GM19468 (cell line): ENCODE measurements at regions not wholly inside any gene's neighbourhood (a gene's known extent, or its start where the extent isn't known, plus 50 kb on each side); places are given as distances from the start of the nearest gene placed in this dataset.

Source experiments
- ATAC-seq: cut with Tn5 transposase; IDR thresholded peaks from one replicate; pipeline ENCODE4 v1.9.1; 2021; ENCODE audit warnings: mild to moderate bottlenecking, moderate library complexity, moderate number of reproducible peaks; ENCODE audit not compliant: unreplicated experiment; ENCODE audit errors: extremely low read depth

DNA sequence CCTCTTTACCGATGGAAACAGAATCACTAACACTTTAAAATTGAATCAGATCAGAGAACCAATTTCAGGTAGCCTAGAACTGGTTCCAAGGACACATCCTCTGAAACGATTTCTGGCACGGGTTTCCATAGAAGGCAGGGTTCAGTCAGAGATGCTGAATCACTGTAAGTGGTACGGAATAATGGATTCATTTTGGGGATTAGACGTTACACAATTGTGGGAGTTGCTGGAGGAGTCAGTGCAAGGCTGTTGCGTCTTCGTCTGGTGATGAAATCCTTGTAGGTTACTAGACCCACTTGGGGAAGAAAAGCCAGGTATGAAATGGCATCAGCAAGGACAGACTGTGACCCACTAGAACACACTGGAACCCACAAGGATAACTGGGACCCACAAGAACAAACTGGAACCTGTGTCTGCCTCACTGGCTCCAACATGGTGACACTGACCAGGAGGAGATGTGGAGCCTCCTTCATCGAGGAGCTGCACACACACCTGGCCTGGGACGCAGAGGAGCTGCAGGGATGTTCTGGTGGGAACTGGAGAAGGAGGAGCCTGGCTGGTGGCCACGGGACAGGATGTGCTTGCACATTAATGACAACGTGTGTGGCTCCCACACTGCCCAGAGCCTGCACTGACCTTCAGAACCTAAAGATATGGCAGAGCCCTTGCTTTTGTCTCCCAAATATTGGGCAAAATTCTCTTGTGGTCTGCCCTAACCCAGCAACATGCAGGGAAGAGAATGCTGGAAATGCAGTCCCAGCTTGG is 105.1 kb downstream of the TRAPPC11 start:
- no peak for ATAC-seq

DNA sequence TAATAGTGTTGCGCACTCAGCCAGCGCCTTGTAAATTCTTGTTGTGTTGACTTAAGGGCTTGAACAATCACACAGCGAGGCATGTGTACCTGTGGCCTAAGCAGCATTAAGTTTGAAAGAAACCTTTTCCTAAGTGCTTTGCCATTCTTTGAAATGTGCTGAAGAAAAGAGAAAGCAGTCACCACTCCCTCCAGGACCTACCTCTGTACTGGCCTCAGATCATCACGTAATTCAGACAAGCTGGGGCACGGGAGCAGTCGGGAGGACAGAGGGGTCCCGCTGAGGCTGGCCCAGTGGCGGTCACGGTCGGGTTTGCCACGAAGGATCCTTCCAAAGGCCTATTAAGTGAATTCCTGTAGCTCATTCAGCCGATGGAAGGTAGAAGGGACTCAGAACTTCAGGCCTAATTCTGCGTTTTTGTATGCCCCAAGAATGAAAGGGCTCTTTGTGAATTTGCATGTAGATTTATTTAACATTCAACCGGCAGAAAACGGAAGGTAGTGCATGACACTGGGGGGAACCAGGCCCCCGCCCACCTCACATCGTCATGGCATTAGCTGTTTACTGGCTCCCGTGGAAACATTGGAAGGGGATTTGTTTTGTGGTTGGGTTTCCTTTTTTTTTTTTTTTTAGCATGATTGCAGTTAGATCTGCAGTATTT is 106.3 kb downstream of the TRAPPC11 start:
- no peak for ATAC-seq

DNA sequence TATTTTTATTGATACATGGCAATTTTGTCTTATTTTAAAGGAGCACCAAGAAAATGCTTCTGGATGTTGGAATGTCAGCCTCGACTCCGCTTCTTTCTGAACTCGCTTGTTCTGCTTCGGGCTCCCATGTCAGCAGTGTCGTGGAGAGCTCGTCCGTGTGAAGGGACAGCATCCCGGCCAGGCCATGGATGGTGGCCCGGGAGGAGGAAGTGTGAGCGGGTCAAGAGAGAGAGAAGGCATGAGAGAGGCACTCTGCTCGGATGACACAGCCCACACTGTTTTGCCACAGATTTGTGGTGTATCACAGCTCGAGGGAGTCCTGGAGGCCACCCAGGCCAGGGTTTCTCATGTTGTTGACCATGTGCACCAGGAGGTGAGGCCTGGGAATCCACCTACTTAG is 107.0 kb downstream of the TRAPPC11 start:
- no peak for ATAC-seq

DNA sequence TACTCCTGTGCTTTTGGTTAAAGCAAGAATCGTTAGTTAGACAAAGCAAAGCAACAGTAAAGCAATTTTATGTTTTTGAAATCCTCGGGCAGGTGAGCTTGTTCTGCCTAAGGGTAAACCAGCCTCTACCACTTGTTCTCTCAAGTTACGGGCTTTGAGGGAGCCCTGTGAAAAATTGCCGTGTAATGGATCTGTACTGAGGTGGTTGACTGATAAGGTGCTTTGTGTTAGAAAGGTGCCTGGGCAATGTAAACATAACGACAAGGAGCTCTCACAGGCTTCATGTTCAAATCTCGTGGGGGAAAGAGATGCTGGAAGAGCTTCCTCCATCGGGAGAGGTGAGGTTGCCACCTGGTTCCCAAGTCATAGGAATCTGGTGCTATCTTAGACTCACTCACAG is 111.8 kb downstream of the TRAPPC11 start:
- ATAC-seq: no peak

DNA sequence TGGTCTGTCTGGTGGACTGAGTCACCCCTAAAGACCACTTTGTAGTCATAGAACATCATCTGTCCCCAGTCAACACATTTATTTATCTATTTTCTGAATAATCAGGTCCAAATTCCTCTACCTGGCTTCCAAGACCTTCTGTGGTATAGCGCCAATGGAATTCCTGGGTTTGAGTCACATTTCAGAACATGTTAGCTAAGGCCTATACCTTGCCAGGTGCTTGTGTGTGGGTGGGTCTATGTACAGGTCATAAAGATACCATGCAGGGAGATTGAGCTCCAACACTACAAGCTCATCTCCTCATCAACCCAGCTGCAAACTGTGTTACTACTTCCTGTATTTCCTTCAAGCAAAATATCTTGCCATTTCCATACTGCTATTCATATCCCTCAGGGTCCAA is 113.3 kb downstream of the TRAPPC11 start:
- no peak for ATAC-seq

DNA sequence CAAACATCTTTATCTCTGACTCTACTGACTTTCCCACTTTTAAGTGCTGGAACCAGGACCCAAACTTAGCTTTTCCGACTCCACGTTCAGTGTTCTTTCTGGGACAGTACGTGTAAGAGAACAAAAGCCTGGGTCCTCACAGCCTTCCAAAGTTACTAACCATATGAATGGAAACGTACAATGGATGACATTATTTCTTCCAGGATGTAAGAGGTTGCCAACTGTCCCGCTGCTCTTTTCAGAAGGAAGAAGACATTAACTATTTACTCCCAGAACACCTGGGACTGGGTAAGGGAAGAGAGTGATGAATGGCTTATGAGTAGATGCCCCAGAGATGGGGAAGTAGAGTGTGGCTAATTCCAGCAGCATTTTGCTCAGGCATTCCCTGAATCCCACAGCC is 114.7 kb downstream of the TRAPPC11 start:
- ATAC-seq: no peak

DNA sequence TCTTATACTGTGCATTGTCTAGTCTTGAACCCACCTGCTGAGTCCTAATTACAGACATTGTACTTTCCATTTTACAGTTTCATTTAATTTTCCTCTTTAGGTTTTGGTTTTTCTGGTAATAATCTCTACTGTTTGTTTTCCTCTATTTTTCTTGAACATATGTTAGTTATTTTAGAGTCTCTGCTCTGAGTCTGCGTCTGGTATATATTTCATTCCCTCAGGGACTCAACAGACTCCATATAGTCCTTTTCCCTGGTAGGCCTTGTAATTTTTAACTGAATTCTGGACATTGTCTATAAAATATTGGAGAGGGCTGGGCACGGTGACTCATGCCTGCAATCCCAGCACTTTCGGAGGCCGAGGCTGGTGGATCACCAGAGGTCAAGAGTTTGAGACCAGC is 121.8 kb upstream of the STOX2 start:
- ATAC-seq: no peak

DNA sequence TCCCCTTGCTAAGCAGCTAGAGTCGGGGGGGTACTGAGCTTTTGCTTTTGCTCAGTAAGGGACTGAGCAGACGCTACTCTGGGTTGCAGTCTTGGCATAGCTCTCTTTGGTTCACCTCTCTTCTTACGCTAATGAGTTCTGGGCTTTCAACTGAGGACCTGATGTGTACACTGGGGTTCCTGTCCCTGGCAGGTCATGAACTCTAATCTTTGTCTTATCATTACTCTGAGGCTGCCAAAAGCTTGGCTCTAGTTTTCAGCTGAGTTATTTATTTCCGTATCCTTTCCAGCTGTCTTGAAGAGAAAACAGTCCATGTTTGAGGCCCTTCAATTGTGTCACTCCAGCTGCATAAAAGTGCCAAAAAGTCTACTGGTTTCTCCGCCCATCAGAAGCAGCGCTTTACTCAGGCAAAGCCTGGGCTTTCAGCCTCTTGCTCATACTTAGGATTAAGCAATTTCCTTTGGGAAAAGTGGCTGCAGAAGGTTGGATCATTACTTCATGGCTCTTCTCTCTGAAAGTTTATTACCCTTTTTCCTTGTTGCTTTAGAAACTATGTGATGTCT is 121.0 kb upstream of the STOX2 start:
- ATAC-seq: no peak

DNA sequence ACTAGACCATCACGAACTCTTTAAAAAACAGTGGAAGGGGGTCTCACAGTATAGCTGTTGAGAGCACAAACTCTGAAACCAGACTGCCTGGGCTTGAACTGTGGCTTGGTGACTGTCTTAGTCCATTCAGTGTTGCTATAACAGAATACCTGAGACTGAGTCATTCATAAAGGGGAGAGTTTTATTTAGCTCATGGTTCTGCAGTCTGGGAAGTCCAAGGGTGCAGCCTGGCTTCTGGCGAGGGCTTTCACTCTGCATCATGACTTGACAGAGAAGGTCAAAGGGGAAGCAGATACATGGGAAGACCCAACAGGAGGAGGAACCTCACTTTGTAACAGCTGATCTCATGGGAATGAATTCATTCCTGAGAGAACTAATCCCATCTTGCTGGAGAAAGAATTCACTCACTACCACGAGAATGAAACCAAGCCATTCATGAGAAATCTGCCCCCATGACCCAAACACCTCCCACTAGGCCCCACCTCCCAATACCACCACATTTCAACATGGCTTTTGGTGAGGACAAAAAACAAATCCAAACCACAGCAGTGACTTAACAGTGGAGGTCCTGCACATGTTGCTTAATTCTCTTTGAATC is 116.7 kb upstream of the STOX2 start:
- ATAC-seq: peak; percentile 9

DNA sequence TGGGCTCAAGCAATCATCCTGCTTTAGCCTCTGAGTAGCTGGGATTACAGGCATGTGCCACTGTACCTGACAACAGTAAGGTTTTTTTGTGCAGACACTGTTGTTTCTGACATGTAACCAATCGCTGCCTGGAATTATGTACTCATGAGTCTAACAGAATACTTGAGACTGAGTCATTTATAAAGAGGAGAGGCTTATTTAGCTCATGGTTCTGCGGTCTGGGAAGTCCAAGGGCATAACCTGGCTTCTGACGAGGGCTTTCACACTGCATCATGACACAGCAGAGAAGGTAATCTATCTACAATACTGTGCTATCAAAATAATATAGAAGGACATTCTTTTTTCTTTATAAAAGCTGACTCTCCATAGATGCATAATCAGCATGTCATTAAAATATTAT is 115.5 kb upstream of the STOX2 start:
- ATAC-seq: no peak

DNA sequence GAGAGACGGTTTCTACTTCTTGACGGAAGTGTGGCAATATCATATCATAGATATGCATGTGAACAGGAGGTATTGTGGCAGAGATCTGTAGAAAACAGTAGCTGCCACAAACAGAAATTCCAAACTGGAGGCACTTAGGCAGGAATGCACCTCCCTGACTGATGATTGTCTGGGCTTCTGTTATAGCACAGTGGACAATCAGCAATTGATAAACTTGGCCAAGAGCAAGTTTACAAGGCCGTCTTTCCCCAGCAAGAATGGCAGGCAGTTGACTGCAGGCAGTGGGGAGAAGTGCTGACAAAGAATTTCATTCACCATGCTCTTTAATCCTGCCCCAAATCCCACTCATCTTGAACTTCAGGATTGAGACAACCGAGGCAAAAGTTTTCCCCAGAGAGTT is 114.4 kb upstream of the STOX2 start:
- no peak for ATAC-seq

DNA sequence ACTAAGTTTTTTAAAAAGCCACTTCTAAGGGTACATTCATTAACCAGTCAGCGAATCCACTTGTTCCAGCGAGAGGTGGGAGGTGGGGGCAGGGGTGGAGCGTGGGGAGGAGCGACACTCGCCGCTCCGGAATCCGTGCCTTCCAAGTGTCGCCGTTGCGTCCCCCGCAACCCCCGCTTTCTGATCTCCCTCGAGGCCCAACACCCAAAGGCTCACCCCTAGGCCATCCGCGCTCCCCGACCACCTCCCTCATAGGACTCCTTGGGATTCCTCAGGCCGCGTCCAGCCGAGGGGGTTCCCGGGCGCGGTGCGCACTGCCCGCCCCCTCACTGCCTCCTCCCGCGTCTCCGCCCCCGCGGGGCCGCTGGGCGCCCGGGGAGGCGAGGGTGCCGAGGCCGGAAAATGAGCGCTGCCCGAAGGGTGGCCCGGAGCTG is 108.1 kb upstream of the STOX2 start:
- ATAC-seq: no peak

DNA sequence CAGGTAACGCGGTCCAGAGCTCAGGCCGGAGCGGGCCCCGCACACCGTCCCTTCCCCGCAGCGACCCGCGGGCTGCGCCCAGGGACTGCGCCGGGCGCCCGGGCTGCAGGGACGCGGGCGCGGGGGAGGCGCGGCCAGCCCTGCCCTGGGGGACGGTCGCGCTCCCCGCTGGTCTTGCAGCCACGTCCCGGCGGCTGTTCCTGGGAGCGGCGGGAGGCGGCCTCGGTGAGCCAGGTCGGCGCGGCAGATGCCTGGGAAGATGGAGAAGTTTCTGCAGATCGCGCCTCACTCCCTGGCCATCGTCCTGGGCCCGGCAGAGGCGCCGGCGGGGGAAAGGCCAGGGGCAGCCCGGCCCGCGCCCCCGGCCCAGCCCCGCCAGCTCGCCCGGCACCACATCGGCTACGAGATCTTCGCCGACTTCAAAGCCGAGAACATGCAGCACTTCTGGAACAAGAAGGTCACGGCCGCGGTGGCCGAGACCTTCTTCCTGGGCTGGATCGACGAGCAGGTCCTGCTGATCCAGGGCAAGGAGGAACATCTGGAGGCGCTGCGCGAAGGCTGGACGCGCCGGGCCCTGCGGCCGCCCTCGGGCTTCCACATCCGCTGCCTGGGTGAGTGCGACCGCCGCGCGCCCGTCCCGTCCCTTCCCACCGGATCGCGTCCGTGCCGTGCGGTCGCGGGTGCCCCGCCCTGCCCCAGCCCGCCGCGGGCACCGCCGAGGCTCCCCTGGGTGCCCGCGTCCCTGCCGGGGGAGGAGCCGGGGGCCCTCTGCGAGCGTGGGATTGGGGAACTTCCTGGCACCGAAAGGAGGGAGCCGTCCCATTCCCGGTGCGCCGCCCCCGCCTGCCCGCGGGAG is 107.4 kb upstream of the STOX2 start:
- ATAC-seq: no peak

DNA sequence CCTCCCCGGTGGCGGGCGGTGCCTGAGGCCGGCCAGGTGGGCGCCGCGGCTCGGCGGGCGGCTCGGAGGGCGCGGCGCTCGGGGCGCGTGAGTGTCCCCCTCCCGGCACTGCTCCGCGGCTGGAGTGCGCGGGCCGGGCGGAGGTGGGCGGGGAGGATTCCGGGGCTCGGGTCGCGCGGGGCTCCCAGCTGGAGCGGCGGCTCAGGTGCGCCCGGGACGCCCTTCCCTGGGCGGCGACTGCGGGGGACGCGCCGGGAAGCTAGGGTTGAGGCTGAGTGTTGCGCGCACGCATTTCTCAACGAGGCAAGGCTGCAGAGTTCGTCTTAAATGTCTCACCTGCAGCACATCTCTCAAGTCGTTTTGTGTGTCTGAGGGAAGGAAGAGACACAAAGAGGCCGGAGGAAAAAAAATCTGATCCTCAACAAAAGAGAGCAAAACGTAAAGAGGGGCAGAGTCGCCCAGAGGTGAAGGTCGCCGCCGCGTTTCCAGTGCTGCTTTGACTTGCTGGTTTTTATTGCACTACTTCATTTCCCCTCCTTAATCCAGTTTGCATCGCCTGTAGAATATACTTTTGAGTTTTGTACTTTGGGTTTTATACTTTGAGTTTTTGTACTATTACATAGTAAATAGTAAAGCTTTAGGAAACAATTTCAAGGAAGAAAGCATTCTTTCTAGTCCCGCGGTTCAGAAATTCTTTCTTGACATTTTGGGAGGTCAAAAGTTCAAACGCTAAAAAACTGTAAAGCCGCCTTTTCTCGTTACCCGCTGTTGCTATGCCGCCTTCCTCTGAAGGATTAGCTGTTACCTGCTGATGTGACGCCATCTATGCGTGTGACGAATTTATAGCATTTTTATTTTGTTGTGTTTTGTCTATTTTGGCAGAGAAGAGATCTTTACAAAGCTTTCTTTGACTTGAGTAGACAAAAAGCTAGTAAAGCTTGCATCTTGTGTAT is 106.5 kb upstream of the STOX2 start:
- no peak for ATAC-seq

DNA sequence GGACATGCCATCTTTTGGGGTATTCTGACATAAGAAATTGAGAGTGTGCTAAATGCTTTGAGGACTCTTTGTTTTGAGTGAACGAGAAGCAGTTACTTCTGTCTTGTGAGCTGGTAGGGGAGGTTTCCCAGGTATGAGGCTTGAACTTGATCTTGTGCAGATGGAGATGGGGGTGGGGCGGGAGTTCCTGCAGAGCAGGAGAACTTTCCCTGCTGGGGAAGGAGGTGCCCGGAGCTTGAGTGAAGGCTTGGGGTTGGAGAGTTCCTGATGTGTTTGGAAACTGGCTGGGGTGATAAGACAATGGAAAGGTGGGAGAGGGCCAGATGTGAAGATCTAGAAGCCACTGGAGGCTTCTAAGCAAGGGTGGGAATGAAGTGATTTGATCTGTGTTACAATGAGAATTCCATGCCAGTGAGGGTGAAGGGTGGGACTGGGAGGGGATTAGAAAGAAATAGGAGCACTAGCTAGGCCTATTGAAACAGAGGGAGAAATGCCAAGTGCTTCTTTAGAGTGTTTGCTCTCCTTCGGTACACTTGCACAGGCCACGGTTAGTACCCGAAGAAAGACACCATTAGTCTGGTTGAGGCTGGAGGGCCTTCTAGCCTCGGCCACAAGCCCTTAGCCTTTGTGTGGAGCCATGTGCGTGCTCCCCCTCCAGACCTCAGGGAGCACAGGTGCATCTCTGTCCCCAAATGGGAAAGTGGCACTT is 103.5 kb upstream of the STOX2 start:
- no peak for ATAC-seq

DNA sequence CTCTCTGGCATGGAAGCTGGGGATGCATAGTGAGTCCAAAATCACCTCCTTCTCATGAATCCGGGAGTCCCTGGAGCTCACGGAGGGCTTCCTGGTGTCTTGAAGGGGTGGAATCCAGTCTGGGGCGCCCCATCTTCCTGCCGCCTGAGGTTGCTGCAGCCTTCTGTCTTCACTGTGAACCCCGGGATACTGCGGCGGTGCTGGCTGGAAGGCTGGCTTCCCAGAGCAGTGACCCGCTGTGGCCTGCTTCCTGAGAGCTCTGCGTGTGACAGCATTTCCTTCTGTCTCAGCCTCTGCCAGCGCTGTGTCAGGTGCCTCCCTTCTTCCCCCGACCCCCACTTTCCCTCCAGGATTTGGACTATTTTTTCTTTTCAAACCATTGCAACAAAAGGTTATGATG is 98.8 kb upstream of the STOX2 start:
- ATAC-seq: no peak

DNA sequence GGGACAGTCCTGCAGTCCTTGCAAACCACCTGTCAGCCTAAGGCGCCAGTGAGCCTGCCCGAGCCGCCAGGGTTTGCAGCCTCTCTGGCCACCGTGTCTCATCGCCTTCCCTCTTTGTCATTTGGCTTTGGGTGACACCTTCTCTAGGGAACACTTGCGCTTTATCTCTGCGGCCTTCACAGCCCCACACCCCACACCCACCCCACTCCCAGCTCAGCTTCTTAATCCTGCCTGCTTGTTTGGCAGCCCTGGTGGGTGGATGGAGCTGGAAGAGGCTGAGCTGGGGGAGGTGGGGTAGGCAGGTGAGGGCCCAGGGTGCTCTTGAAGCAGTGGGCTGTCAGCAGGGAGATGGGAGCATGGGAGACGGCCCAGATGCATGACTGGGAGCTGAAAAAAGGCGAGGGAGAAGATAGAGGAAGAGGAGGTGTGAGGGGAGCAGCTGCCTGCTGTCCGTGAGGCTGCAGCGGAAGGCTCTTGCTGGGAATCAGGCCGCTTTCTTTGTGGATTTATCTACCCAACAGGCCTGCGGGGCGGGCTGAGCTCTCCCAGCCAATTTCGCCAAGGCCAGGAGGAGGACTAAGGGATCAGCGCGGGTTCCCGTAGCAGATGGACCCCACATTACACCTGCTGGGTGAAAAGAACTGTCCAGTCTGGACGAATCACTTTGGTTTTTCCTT is 97.5 kb upstream of the STOX2 start:
- no peak for ATAC-seq

DNA sequence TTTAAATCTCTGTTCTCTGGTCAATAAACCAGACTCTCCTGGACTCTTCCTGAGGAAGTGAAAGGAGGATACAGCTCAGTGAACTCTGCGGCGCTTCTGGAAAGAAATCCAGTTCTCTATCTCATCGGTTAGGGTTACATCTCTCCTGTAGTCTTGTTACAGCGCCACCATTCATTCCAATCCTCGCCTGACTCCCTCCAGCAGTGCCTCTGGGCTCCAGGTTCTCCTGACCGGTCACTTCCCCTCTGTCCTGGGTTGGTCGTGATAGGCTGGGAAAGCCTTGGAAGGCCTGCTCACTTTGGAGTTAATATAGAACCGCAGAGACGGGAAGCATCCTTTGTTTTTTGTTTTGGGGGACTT is 97.0 kb upstream of the STOX2 start:
- ATAC-seq: no peak
